ENCODE measurements at regions not wholly inside any gene's neighbourhood (a gene's known extent, or its start where the extent isn't known, plus 50 kb on each side); places are given as distances from the start of the nearest gene placed in this dataset.

DNA sequence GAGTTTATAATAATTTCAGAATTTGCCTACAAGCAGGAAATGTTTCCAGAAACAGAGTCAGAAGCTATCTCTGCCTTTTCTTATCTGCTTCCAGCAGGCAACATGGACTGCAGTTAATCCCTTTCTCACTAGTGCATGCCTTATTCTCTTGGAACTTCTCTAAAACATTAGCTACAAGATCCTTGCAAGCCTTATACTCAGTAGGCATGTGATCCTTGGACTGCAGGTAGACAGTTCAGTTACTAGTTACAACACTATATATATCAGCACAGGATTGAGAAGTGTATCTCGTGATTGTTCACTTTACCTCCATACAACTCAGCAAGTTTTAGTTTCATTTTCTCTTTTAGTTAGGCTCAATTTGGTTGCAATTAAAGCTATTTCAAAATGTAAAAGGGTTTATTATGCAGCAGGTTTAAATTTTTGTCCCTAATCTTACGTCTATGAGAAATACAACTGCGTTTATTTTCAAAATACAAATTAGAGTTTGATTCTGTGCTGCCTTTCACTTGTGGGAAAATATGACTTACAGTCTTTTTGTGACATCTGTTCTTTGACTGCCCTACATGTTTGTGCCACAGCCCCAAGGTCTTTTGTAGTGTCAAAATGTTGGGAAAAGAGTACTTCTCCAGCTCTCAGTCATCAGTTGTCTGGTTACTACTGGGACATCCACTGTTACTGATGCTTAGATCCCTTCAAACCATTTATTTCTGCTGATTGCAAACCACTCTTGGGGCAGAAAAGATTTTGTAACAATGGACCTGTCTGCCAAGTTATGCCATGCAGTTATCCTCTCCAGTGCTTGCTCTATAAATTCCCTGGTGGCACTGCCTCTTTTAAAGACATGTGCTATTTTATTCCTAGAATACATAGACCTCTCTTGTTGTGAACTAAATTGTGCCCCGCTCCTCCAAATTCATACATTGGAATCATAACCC is 709.0 kb upstream of the FOXG1 start:
- DNase-seq (ENCODE audit: low read depth) (no peak), FAIRE-seq (no peak)
- TF ChIP-seq, protein P1, sequence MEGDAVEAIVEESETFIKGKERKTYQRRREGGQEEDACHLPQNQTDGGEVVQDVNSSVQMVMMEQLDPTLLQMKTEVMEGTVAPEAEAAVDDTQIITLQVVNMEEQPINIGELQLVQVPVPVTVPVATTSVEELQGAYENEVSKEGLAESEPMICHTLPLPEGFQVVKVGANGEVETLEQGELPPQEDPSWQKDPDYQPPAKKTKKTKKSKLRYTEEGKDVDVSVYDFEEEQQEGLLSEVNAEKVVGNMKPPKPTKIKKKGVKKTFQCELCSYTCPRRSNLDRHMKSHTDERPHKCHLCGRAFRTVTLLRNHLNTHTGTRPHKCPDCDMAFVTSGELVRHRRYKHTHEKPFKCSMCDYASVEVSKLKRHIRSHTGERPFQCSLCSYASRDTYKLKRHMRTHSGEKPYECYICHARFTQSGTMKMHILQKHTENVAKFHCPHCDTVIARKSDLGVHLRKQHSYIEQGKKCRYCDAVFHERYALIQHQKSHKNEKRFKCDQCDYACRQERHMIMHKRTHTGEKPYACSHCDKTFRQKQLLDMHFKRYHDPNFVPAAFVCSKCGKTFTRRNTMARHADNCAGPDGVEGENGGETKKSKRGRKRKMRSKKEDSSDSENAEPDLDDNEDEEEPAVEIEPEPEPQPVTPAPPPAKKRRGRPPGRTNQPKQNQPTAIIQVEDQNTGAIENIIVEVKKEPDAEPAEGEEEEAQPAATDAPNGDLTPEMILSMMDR (IDR thresholded peaks at IDR 0.05; ENCODE audit: insufficient read depth, low read length, severe bottlenecking) = no peak
- no peak overlapping the region for H3K4me3 ChIP-seq (ENCODE audit: low read depth, low read length)
- H3K27me3 ChIP-seq (ENCODE audit: control insufficient read depth, insufficient read depth, low read length) = no peaks in the 10 kb centered on the region
- H3K36me3 ChIP-seq (ENCODE audit: control insufficient read depth, insufficient read depth, low read length) = no peaks in the 10 kb centered on the region

DNA sequence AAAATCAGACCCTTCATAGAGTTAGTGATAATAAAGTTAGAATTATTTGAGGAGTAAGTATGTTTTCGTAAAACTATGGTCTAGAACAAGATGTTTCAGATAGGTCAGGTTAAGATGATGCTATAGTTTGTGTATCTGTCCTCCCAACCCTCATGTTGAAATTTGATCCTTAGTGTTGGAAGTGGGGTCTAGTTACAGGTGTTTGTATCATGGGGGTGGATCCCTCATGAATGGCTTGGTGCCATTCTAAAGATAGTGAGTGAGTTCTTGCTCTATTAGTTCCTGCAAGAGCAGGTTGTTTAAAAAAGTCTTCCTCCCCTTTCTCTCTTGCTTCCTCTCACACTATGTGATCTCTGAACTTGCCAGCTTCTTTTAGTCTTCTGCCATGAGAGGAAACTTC is 707.3 kb upstream of the FOXG1 start:
- TF ChIP-seq, protein P1 (IDR thresholded peaks at IDR 0.05; ENCODE audit: insufficient read depth, low read length, severe bottlenecking) = no peak
- no peaks in the 10 kb centered on the region for H3K36me3 ChIP-seq (ENCODE audit: control insufficient read depth, insufficient read depth, low read length)
- DNase-seq (ENCODE audit: low read depth) = no peak
- H3K27me3 ChIP-seq (ENCODE audit: control insufficient read depth, insufficient read depth, low read length) = no peaks in the 10 kb centered on the region
- no peak overlapping the region for H3K4me3 ChIP-seq (ENCODE audit: low read depth, low read length)
- FAIRE-seq = no peak

DNA sequence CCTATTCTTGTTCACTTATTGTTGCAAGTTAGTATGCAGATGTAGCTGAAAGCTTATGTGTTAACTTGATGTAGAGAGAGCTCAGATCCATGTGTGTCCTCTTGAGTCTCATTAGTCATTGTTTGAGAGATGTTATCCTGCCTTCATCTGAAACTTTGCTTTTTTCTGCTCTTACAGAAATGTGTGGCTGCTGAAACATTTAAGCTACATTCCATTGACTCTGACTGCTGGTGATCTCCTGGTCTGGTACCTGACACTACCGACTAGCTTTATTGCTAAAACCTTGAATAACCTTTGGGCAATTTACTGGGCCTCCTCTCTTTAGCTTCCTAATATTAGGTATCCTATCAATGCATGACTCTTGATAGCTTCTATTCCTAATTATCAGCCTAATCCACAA is 705.6 kb upstream of the FOXG1 start:
- FAIRE-seq (no peak), DNase-seq (ENCODE audit: low read depth) (no peak)
- no peak overlapping the region for H3K4me3 ChIP-seq (ENCODE audit: low read depth, low read length)
- H3K27me3 ChIP-seq (ENCODE audit: control insufficient read depth, insufficient read depth, low read length) = no peaks in the 10 kb centered on the region
- TF ChIP-seq, protein P1 (IDR thresholded peaks at IDR 0.05; ENCODE audit: insufficient read depth, low read length, severe bottlenecking) = no peak
- H3K36me3 ChIP-seq (ENCODE audit: control insufficient read depth, insufficient read depth, low read length) = no peaks in the 10 kb centered on the region

DNA sequence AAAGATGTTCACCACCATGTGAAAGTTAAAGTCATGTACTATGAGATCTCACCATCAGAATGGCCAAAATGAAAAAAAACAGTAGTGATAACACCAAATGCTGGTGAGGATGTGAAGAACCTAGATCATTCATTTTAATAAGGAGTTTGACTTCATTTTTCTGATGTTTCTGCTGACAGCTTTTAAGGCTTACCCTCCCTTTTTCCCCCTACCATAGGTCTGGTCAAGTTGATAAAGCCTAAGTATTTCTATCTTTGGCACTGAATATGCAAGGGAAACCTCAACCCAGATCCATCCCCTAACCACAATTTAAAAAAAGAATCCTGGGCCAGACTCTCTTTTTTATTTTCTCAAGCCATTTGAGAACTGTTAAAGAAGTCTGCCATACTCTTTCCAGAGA is 689.6 kb upstream of the FOXG1 start:
- FAIRE-seq (no peak), DNase-seq (ENCODE audit: low read depth) (no peak)
- no peaks in the 10 kb centered on the region for H3K36me3 ChIP-seq (ENCODE audit: control insufficient read depth, insufficient read depth, low read length)
- TF ChIP-seq, protein P1 (IDR thresholded peaks at IDR 0.05; ENCODE audit: insufficient read depth, low read length, severe bottlenecking) = no peak
- no peak overlapping the region for H3K4me3 ChIP-seq (ENCODE audit: low read depth, low read length)
- H3K27me3 ChIP-seq (ENCODE audit: control insufficient read depth, insufficient read depth, low read length) = no peaks in the 10 kb centered on the region

DNA sequence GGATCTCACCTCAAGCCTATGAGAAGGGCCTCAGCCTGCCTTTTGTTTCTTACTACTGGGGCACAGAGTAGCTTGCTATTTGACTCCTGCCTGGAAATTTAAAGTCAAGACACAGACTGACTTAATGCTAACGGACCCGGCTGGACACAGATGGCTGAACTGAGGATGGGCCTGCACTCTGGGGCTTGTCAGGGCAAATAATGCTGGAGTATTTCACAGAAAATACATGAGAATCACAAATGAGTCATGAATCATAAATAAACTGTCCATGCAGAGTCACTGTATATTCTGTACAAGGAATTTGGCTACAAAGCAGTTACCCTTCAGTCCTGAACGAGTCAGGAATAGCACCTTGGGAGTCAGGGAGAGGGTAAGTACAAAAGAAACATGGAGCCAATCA is 683.2 kb upstream of the FOXG1 start:
- Histone ChIP-seq H3K27me3 (ENCODE audit: control insufficient read depth, insufficient read depth, low read length) (no peaks in the 10 kb centered on the region), H3K4me3 (ENCODE audit: low read depth, low read length) (no peak overlapping the region), H3K36me3 (ENCODE audit: control insufficient read depth, insufficient read depth, low read length) (no peaks in the 10 kb centered on the region)
- no peak for FAIRE-seq
- TF ChIP-seq, protein P1 (IDR thresholded peaks at IDR 0.05; ENCODE audit: insufficient read depth, low read length, severe bottlenecking) = no peak
- peak; percentile 36 for DNase-seq (ENCODE audit: low read depth)

All from bronchial epithelial cell (primary cell).